ENCODE measurements at regions not wholly inside any gene's neighbourhood (a gene's known extent, or its start where the extent isn't known, plus 50 kb on each side); places are given as distances from the start of the nearest gene placed in this dataset.
"Not testable (repeated sequence)": the region's sequence is repeated elsewhere in the genome, so short reads cannot be mapped to it uniquely, and the experiment has no call there.

GRCh38 chr3:153903430-153903829 is 217.8 kb upstream of the ARHGEF26 start:
- no peak for DNase-seq (ENCODE audit: low read depth in 2 of 2)

- DNase-seq (ENCODE audit: low read depth in 2 of 2), result no peak
Measured at GRCh38 chr3:153906366-153906765, 214.8 kb upstream of the ARHGEF26 start.

- no peak for DNase-seq (ENCODE audit: low read depth in 2 of 2)
Measured at GRCh38 chr3:153910387-153910786, 210.8 kb upstream of the ARHGEF26 start.

GRCh38 chr3:153911116-153911515 is 210.1 kb upstream of the ARHGEF26 start:
- no peak for DNase-seq (ENCODE audit: low read depth in 2 of 2)

- DNase-seq (ENCODE audit: low read depth in 2 of 2), result no peak
Measured at GRCh38 chr3:153919773-153920172, 201.4 kb upstream of the ARHGEF26 start.

- no peak for DNase-seq (ENCODE audit: low read depth in 2 of 2)
Measured at GRCh38 chr3:153921826-153922225, 199.4 kb upstream of the ARHGEF26 start.

- DNase-seq (ENCODE audit: low read depth in 2 of 2), result no peak
Measured at GRCh38 chr3:153925841-153926514, 195.2 kb upstream of the ARHGEF26 start.

GRCh38 chr3:153927107-153927506 is 194.1 kb upstream of the ARHGEF26 start:
- no peak for DNase-seq (ENCODE audit: low read depth in 2 of 2)

- no peak for DNase-seq (ENCODE audit: low read depth in 2 of 2)
Measured at GRCh38 chr3:153928851-153929250, 192.3 kb upstream of the ARHGEF26 start.

GRCh38 chr3:153933481-153933880 is 187.7 kb upstream of the ARHGEF26 start:
- not testable (repeated sequence) for DNase-seq (ENCODE audit: low read depth in 2 of 2)

- DNase-seq (ENCODE audit: low read depth in 2 of 2), result no peak
Measured at GRCh38 chr3:153944084-153944483, 177.1 kb upstream of the ARHGEF26 start.

- DNase-seq (ENCODE audit: low read depth in 2 of 2), result no peak
Measured at GRCh38 chr3:153951276-153951675, 169.9 kb upstream of the ARHGEF26 start.

- DNase-seq (ENCODE audit: low read depth in 2 of 2), result no peak
Measured at GRCh38 chr3:153952091-153952490, 169.1 kb upstream of the ARHGEF26 start.

- DNase-seq (ENCODE audit: low read depth in 2 of 2), result no peak
Measured at GRCh38 chr3:153956613-153957012, 164.6 kb upstream of the ARHGEF26 start.

GRCh38 chr3:153957421-153957820 is 163.8 kb upstream of the ARHGEF26 start:
- DNase-seq (ENCODE audit: low read depth in 2 of 2), result no peak

GRCh38 chr3:153958635-153959595 is 162.3 kb upstream of the ARHGEF26 start:
- no peak for DNase-seq (ENCODE audit: low read depth in 2 of 2)

GRCh38 chr3:153960458-153961074 is 160.6 kb upstream of the ARHGEF26 start:
- no peak for DNase-seq (ENCODE audit: low read depth in 2 of 2)

- DNase-seq (ENCODE audit: low read depth in 2 of 2), result no peak
Measured at GRCh38 chr3:153961494-153961893, 159.7 kb upstream of the ARHGEF26 start.

- DNase-seq (ENCODE audit: low read depth in 2 of 2), result no peak
Measured at GRCh38 chr3:153963012-153963411, 158.2 kb upstream of the ARHGEF26 start.

GRCh38 chr3:153967260-153967659 is 153.9 kb upstream of the ARHGEF26 start:
- DNase-seq (ENCODE audit: low read depth in 2 of 2), result no peak

GRCh38 chr3:153970047-153970446 is 151.1 kb upstream of the ARHGEF26 start:
- DNase-seq (ENCODE audit: low read depth in 2 of 2), result no peak

- DNase-seq (ENCODE audit: low read depth in 2 of 2), result no peak
Measured at GRCh38 chr3:153970741-153971347, 150.3 kb upstream of the ARHGEF26 start.

Measured in activated CD8-positive, alpha-beta memory T cell treated with anti-CD3 and anti-CD28 coated beads for 4 hours (primary cell).